ENCODE measurements at regions not wholly inside any gene's neighbourhood (a gene's known extent, or its start where the extent isn't known, plus 50 kb on each side); places are given as distances from the start of the nearest gene placed in this dataset.
"Not testable (repeated sequence)": the region's sequence is repeated elsewhere in the genome, so short reads cannot be mapped to it uniquely, and the experiment has no call there.

DNA sequence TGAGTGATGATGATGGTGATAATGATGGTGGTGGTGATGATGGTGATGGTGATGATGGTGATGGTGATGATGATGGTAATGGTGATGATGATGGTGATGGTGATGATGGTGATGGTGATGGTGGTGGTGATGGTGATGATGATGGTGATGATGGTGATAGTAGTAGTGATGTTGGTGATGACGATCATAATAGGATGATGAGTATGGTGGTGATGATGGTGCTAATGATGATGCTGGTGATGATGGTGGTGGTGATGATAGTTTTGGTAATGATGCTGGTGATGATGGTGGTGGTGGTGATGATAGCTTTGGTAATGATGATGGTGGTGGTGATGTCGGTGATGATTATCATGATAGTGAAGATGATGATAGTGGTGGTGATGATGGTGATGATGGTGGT, 171.5 kb upstream of the SFSWAP start:
- Histone ChIP-seq H3K36me3 (ENCODE audit: control insufficient read depth, insufficient read depth, low read length) (no peaks in the 10 kb centered on the region), H3K27me3 (ENCODE audit: control insufficient read depth, insufficient read depth, low read length) (no peaks in the 10 kb centered on the region), H3K4me3 (ENCODE audit: low read depth, low read length) (no peak overlapping the region)
- no peak for DNase-seq (ENCODE audit: low read depth)
- TF ChIP-seq, protein P1, sequence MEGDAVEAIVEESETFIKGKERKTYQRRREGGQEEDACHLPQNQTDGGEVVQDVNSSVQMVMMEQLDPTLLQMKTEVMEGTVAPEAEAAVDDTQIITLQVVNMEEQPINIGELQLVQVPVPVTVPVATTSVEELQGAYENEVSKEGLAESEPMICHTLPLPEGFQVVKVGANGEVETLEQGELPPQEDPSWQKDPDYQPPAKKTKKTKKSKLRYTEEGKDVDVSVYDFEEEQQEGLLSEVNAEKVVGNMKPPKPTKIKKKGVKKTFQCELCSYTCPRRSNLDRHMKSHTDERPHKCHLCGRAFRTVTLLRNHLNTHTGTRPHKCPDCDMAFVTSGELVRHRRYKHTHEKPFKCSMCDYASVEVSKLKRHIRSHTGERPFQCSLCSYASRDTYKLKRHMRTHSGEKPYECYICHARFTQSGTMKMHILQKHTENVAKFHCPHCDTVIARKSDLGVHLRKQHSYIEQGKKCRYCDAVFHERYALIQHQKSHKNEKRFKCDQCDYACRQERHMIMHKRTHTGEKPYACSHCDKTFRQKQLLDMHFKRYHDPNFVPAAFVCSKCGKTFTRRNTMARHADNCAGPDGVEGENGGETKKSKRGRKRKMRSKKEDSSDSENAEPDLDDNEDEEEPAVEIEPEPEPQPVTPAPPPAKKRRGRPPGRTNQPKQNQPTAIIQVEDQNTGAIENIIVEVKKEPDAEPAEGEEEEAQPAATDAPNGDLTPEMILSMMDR (IDR thresholded peaks at IDR 0.05; ENCODE audit: insufficient read depth, low read length, poor library complexity, severe bottlenecking) = no peak

- H3K27me3 ChIP-seq (ENCODE audit: control insufficient read depth, insufficient read depth, low read length) = no peaks in the 10 kb centered on the region
- H3K4me3 ChIP-seq (ENCODE audit: low read depth, low read length) = no peak overlapping the region
- DNase-seq (ENCODE audit: low read depth) = no peak
- TF ChIP-seq, protein P1 (IDR thresholded peaks at IDR 0.05; ENCODE audit: insufficient read depth, low read length, poor library complexity, severe bottlenecking) = no peak
- no peaks in the 10 kb centered on the region for H3K36me3 ChIP-seq (ENCODE audit: control insufficient read depth, insufficient read depth, low read length)
Measured at GRCh38 chr12:131540138-131540623, 170.7 kb upstream of the SFSWAP start.

GRCh38 chr12:131541512-131541911, 169.4 kb upstream of the SFSWAP start:
- not testable (repeated sequence) for DNase-seq (ENCODE audit: low read depth); H3K36me3 ChIP-seq (ENCODE audit: control insufficient read depth, insufficient read depth, low read length); H3K27me3 ChIP-seq (ENCODE audit: control insufficient read depth, insufficient read depth, low read length); H3K4me3 ChIP-seq (ENCODE audit: low read depth, low read length)

GRCh38 chr12:131542351-131542750, 168.5 kb upstream of the SFSWAP start:
- Histone ChIP-seq H3K36me3 (ENCODE audit: control insufficient read depth, insufficient read depth, low read length) (no peaks in the 10 kb centered on the region), H3K4me3 (ENCODE audit: low read depth, low read length) (no peak overlapping the region), H3K27me3 (ENCODE audit: control insufficient read depth, insufficient read depth, low read length) (no peaks in the 10 kb centered on the region)
- TF ChIP-seq, protein P1 (IDR thresholded peaks at IDR 0.05; ENCODE audit: insufficient read depth, low read length, poor library complexity, severe bottlenecking) = no peak
- DNase-seq (ENCODE audit: low read depth) = no peak

DNA sequence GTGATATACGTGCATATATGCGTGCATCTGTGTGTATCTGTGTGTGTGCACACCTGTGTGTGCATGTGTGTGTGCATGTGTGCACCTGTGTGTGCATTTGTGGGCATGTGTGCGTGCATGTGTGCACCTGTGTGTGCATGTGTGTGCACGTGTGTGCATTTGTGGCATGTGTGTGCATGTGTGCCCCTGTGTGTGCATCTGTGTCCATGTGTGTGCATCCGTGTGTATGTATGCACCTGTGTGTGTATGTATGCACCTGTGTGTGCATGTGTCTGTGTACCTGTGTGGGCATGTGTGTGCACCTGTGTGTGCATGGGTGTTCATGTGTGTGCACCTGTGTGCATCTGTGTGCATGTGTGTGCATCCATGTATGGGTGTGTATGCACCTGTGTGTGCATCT, 167.8 kb upstream of the SFSWAP start:
- Histone ChIP-seq H3K27me3 (ENCODE audit: control insufficient read depth, insufficient read depth, low read length) (no peaks in the 10 kb centered on the region), H3K4me3 (ENCODE audit: low read depth, low read length) (no peak overlapping the region), H3K36me3 (ENCODE audit: control insufficient read depth, insufficient read depth, low read length) (no peaks in the 10 kb centered on the region)
- no peak for DNase-seq (ENCODE audit: low read depth)
- TF ChIP-seq, protein P1 (IDR thresholded peaks at IDR 0.05; ENCODE audit: insufficient read depth, low read length, poor library complexity, severe bottlenecking) = no peak

DNA sequence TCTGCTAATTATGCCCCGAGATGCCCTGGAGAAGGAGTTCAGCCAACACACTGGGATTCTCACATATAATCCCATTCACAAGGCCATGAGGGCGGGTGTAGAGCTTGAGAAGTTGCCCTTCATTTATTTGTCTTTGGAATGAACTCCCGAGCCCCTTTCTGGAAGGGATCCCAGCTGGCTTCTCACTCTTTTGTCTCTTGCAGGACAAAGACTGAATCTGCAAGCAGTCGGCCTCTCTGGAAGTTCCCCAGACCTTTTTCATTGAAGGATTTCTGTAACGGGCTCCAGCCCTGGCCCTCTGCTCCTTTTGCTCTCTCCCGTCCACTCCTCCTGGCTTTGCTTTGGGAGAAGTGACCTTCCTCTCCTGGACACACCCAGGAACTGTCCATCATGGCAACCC, 163.3 kb upstream of the SFSWAP start:
- DNase-seq (ENCODE audit: low read depth) = no peak
- no peak overlapping the region for H3K4me3 ChIP-seq (ENCODE audit: low read depth, low read length)
- no peaks in the 10 kb centered on the region for H3K27me3 ChIP-seq (ENCODE audit: control insufficient read depth, insufficient read depth, low read length)
- TF ChIP-seq, protein P1 (IDR thresholded peaks at IDR 0.05; ENCODE audit: insufficient read depth, low read length, poor library complexity, severe bottlenecking) = no peak
- H3K36me3 ChIP-seq (ENCODE audit: control insufficient read depth, insufficient read depth, low read length) = no peaks in the 10 kb centered on the region
